ENCODE measurements at regions not wholly inside any gene's neighbourhood (a gene's known extent, or its start where the extent isn't known, plus 50 kb on each side); places are given as distances from the start of the nearest gene placed in this dataset.

DNA sequence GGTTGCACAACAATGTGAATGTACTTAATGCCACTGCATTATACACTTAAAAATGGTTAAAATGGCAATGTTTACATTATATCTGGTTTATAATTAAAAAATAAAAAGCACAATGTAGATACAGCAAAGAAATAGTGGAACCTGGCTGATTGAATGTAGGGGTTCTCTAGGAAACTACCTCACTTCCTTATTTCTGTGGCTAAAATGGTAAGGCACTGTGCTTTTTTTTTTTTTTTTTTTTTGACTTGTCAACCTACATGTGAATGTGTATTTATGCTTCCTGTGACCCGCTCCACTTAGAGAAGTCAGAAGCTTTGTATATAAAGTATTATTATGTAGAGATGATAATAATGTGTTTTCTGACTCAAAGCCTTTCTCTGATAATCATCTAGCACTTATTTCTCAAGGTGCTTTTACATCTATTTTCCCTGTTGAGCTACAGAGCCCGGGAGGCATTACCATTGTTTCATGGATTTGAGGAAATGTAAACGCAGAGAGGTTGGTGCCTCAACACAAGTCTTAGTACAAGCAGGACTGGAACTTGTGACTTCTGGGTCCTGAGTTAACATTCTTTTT is 55.0 kb downstream of the SOX4 start:
- TF ChIP-seq, protein P1, sequence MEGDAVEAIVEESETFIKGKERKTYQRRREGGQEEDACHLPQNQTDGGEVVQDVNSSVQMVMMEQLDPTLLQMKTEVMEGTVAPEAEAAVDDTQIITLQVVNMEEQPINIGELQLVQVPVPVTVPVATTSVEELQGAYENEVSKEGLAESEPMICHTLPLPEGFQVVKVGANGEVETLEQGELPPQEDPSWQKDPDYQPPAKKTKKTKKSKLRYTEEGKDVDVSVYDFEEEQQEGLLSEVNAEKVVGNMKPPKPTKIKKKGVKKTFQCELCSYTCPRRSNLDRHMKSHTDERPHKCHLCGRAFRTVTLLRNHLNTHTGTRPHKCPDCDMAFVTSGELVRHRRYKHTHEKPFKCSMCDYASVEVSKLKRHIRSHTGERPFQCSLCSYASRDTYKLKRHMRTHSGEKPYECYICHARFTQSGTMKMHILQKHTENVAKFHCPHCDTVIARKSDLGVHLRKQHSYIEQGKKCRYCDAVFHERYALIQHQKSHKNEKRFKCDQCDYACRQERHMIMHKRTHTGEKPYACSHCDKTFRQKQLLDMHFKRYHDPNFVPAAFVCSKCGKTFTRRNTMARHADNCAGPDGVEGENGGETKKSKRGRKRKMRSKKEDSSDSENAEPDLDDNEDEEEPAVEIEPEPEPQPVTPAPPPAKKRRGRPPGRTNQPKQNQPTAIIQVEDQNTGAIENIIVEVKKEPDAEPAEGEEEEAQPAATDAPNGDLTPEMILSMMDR (IDR thresholded peaks at IDR 0.05; ENCODE audit: insufficient read depth, missing control alignments) = no peak
- FAIRE-seq (no peak), DNase-seq (ENCODE audit: insufficient read length, low spot score) (no peak)

DNA sequence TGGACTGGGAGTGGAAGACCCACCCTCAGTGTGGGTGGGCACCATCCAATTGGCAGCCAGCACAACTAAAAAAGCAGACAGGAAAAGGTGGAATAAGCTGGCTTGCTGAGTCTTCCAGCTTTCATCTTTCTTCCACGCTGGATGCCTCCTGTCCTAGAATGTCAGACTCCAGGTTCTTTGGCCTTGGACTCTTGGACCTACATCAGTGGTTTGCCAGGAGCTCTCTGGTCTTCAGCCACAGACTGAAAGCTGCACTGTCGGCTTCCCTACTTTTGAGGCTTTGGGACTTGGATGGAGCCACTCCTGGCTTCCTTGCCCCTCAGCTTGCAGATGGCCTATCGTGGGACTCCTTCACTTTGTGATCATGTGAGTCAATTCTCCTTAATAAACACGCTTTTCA is 59.8 kb downstream of the SOX4 start:
- FAIRE-seq (no peak), DNase-seq (ENCODE audit: insufficient read length, low spot score) (no peak)
- TF ChIP-seq, protein P1 (IDR thresholded peaks at IDR 0.05; ENCODE audit: insufficient read depth, missing control alignments) = no peak

DNA sequence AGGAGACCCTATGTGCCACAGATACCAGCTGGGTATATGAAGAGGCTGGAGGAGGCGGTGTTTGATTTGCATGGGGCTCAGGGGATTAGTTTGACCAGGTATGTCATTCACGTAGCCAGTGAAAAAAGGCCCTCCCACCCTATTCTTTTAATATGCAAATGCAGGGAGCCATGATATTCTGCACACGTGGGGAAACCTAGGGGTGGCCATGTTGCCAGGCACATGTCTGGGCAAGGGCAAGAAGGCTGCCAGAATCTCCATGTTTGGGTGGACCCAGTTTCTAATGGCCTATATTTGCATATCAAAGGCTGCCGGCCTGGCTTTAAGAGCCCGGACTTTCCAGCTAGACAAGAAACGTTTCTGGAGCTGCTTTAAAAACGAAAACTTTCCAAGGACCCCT is 60.4 kb downstream of the SOX4 start:
- no peak for FAIRE-seq
- TF ChIP-seq, protein P1 (IDR thresholded peaks at IDR 0.05; ENCODE audit: insufficient read depth, missing control alignments) = no peak
- DNase-seq (ENCODE audit: insufficient read length, low spot score) = no peak

DNA sequence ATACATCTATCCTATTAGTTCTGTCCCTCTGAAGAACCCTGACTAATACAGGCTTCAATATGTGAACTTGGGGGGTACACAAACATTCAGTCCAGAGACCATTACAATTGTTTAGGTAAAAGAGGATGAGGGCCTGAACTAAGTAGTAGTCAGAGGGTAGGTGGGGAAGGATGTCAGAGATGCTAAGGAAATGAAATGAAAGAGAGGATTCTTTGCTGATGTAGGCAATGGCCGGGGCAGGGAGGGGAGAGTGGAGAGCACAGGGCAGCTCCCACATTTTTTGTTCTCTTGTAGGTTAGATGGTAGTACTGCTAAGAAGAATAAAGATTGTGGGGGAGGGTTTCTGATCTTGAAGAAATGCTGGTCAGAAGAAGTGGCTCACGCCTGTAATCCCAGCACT is 60.8 kb downstream of the SOX4 start:
- TF ChIP-seq, protein P1 (IDR thresholded peaks at IDR 0.05; ENCODE audit: insufficient read depth, missing control alignments) = no peak
- FAIRE-seq (no peak), DNase-seq (ENCODE audit: insufficient read length, low spot score) (no peak)

DNA sequence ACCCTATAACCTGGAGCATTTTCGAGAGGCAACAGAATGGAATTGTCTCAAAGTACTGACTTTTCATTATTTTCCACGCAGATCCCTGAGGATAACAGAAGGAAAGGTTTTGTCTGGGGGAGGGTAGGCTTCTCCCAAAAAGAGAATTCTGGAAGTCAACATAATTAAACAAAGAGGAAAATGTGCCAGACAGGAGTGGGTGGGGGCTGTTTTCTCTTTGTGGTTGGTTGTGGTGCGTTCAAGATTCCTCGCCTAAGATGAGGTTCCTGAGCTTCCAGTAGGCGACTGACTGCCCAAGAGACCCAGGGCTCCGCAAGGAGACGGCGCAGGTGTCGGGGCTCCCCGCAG is 70.4 kb downstream of the SOX4 start:
- DNase-seq (ENCODE audit: insufficient read length, low spot score) (no peak), FAIRE-seq (no peak)
- TF ChIP-seq, protein P1 (IDR thresholded peaks at IDR 0.05; ENCODE audit: insufficient read depth, missing control alignments) = no peak

DNA sequence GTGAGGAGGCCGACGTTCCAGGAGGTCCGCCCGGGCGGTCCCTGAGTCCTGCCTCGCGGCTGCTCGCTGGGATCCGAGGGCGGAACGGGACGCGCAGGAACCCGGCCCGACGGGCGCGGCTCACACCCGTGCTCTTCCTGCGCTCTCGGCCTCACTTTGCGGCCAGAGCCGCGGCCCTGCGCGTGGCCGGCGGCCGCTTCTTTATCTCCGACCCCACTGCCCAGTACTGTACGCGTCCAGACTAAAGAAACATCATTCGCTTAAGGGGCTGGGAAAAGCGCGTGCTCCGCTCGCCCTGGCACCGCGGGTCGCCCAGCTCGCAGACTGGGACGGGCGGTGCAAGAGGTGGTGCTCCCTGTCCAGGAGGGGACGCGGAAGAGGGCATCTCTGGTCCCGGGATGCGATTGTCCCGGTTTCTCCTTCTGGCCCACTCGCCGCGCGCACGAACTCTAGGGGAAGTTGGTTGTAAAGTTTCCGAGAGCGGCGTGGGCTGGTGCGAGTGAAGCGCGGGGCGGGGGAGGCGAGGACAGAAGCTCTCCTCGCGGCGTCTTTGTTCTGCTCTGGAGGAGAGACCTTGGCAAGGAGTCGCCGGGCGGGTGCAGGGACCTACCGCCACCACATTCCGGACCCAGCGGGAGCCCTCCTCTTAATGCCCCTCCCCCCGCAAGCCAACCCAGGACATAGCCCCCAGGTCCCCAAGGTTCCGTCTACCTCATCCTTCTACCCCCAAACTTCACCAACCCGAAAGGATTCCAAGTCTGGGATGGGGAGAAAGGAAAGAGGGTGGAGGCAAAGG is 71.0 kb downstream of the SOX4 start:
- no peak for FAIRE-seq
- no peak for DNase-seq (ENCODE audit: insufficient read length, low spot score)

DNA sequence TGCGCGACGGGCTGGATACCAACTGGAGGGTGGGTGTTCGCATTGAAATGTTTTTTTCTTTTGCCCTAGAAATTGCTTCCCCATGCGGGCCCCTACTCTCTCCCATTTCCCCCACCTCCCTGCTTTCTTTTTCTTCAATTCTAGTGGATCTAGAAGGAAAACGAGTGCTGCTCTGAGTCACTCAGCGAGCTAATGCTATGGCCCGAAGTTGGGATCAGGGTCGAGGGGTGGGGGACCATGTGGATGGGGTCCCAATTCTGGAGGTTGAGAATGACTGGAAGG is 71.5 kb downstream of the SOX4 start:
- FAIRE-seq (no peak), DNase-seq (ENCODE audit: insufficient read length, low spot score) (no peak)
- TF ChIP-seq, protein P1 (IDR thresholded peaks at IDR 0.05; ENCODE audit: insufficient read depth, missing control alignments) = no peak

More for the DNA sequence above, 71.0 kb downstream of the SOX4 start:
- TF ChIP-seq, protein P1 (IDR thresholded peaks at IDR 0.05; ENCODE audit: insufficient read depth, missing control alignments) = no peak
